SK-N-SH (cell line): ENCODE measurements at regions not wholly inside any gene's neighbourhood (a gene's known extent, or its start where the extent isn't known, plus 50 kb on each side); places are given as distances from the start of the nearest gene placed in this dataset.

Experiments used
- CHD2 ChIP-seq: fragments of 150-350 bp; IDR thresholded peaks from 2 replicates; pipeline ENCODE4 v1.6.1; 2018; ENCODE audit warnings: low read length; ENCODE audit not compliant: partially characterized antibody
- EP300 ChIP-seq, 2 experiments: IDR thresholded peaks; 2 replicates each; pipeline versions ENCODE4 v1.4.0 to v1.6.1; 2012; ENCODE audit warnings: borderline replicate concordance in 1 of 2, low read depth in 1 of 2, low read length in 1 of 2
- EZH2phosphoT487 ChIP-seq: fragments of 200-600 bp; sonication (generic); IDR thresholded peaks from 2 replicates; pipeline ENCODE4 v1.6.1; 2017; ENCODE audit warnings: low read depth, mixed run types, mild to moderate bottlenecking, antibody characterized with exemption, moderate library complexity, borderline replicate concordance
- NFIC ChIP-seq: IDR thresholded peaks from 2 replicates; pipeline ENCODE4 v1.4.0; 2012; ENCODE audit warnings: borderline replicate concordance
- RAD21 ChIP-seq: IDR thresholded peaks from 2 replicates; pipeline ENCODE4 v1.6.1; 2012; ENCODE audit warnings: mild to moderate bottlenecking, low read length
- RCOR1 ChIP-seq: fragments of 150-350 bp; IDR thresholded peaks from 2 replicates; pipeline ENCODE4 v1.6.1; 2017; ENCODE audit warnings: antibody characterized with exemption, low read length
- SIN3A ChIP-seq: IDR thresholded peaks from 2 replicates; pipeline ENCODE4 v1.6.1; 2012; ENCODE audit warnings: low read depth, mild to moderate bottlenecking, low read length, moderate library complexity, borderline replicate concordance
- SMC3 ChIP-seq: IDR thresholded peaks from 2 replicates; pipeline ENCODE4 v1.6.1; 2012; ENCODE audit warnings: low read depth, low read length, improper control_type of control experiment
- TCF12 ChIP-seq: IDR thresholded peaks from 2 replicates; pipeline ENCODE4 v1.4.0; 2012
- TF ChIP-seq, protein P1 (sequence below): fragments of 200-600 bp; sonication (generic); IDR thresholded peaks from 2 replicates; pipeline ENCODE4 v1.6.1; 2017; ENCODE audit warnings: antibody characterized with exemption, mild to moderate bottlenecking, moderate library complexity
- TF ChIP-seq, protein P2 (sequence below): IDR thresholded peaks from 2 replicates; pipeline ENCODE4 v1.6.1; 2012; ENCODE audit warnings: mild to moderate bottlenecking, low read depth, low read length, moderate library complexity

DNA sequence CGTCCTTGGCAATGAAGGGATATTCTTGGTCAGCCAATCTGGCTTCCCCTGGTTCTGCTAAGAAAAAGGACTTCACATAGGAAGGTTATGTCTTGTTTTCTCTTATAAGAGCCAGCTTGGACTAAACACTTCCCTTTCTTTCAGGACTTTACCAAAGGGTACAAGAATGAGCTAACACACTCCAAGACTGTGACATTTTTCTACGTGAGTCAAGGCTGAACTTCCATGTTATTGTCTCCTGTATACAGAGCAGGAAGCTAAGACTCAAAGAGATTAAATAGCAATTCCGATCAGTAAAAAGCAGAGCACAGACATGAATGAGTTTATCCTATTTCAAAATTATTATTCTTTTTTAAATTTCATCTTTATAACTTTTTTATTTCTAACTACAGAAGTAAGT is 63.3 kb upstream of the STT3B start:
- TF ChIP-seq, protein P1, sequence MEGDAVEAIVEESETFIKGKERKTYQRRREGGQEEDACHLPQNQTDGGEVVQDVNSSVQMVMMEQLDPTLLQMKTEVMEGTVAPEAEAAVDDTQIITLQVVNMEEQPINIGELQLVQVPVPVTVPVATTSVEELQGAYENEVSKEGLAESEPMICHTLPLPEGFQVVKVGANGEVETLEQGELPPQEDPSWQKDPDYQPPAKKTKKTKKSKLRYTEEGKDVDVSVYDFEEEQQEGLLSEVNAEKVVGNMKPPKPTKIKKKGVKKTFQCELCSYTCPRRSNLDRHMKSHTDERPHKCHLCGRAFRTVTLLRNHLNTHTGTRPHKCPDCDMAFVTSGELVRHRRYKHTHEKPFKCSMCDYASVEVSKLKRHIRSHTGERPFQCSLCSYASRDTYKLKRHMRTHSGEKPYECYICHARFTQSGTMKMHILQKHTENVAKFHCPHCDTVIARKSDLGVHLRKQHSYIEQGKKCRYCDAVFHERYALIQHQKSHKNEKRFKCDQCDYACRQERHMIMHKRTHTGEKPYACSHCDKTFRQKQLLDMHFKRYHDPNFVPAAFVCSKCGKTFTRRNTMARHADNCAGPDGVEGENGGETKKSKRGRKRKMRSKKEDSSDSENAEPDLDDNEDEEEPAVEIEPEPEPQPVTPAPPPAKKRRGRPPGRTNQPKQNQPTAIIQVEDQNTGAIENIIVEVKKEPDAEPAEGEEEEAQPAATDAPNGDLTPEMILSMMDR, result no peak
- TF ChIP-seq EZH2phosphoT487 (no peak), SMC3 (no peak), EP300 (IDR thresholded peaks at IDR 0.05; ENCODE audit: borderline replicate concordance in 1 of 2, low read depth in 1 of 2, low read length in 1 of 2) (no peak), NFIC (no peak), RAD21 (no peak), CHD2 (no peak), RCOR1 (no peak), SIN3A (no peak), TCF12 (no peak)
- TF ChIP-seq, protein P2, sequence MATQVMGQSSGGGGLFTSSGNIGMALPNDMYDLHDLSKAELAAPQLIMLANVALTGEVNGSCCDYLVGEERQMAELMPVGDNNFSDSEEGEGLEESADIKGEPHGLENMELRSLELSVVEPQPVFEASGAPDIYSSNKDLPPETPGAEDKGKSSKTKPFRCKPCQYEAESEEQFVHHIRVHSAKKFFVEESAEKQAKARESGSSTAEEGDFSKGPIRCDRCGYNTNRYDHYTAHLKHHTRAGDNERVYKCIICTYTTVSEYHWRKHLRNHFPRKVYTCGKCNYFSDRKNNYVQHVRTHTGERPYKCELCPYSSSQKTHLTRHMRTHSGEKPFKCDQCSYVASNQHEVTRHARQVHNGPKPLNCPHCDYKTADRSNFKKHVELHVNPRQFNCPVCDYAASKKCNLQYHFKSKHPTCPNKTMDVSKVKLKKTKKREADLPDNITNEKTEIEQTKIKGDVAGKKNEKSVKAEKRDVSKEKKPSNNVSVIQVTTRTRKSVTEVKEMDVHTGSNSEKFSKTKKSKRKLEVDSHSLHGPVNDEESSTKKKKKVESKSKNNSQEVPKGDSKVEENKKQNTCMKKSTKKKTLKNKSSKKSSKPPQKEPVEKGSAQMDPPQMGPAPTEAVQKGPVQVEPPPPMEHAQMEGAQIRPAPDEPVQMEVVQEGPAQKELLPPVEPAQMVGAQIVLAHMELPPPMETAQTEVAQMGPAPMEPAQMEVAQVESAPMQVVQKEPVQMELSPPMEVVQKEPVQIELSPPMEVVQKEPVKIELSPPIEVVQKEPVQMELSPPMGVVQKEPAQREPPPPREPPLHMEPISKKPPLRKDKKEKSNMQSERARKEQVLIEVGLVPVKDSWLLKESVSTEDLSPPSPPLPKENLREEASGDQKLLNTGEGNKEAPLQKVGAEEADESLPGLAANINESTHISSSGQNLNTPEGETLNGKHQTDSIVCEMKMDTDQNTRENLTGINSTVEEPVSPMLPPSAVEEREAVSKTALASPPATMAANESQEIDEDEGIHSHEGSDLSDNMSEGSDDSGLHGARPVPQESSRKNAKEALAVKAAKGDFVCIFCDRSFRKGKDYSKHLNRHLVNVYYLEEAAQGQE, result no peak
